Choroid plexus epithelial cell (primary cell): ENCODE measurements at regions not wholly inside any gene's neighbourhood (a gene's known extent, or its start where the extent isn't known, plus 50 kb on each side); places are given as distances from the start of the nearest gene placed in this dataset.
"Not testable (repeated sequence)": the region's sequence is repeated elsewhere in the genome, so short reads cannot be mapped to it uniquely, and the experiment has no call there.

Experiments
- DNase-seq: peaks from one replicate; pipeline ENCODE4 v3.0.0-alpha.2; 2010; ENCODE audit warnings: low read depth
- H3K4me3 ChIP-seq: 2 replicates; pipeline ENCODE4 v1.5.1; 2011; ENCODE audit warnings: low read depth, mild to moderate bottlenecking, control low read depth, low read length, moderate library complexity
- TF ChIP-seq, protein P1 (sequence below): conservative IDR thresholded peaks from 2 replicates; pipeline ENCODE4 v1.5.1; 2011; ENCODE audit warnings: low read depth, mild to moderate bottlenecking, control low read depth, inconsistent platforms, low read length, moderate library complexity

- H3K4me3 ChIP-seq, result no peak overlapping the region
- TF ChIP-seq, protein P1, sequence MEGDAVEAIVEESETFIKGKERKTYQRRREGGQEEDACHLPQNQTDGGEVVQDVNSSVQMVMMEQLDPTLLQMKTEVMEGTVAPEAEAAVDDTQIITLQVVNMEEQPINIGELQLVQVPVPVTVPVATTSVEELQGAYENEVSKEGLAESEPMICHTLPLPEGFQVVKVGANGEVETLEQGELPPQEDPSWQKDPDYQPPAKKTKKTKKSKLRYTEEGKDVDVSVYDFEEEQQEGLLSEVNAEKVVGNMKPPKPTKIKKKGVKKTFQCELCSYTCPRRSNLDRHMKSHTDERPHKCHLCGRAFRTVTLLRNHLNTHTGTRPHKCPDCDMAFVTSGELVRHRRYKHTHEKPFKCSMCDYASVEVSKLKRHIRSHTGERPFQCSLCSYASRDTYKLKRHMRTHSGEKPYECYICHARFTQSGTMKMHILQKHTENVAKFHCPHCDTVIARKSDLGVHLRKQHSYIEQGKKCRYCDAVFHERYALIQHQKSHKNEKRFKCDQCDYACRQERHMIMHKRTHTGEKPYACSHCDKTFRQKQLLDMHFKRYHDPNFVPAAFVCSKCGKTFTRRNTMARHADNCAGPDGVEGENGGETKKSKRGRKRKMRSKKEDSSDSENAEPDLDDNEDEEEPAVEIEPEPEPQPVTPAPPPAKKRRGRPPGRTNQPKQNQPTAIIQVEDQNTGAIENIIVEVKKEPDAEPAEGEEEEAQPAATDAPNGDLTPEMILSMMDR, result no peak
- no peak for DNase-seq
Measured at GRCh38 chr11:79501707-79502106, 60.9 kb upstream of the TENM4 start.

GRCh38 chr11:79499929-79500328, 59.1 kb upstream of the TENM4 start:
- not testable (repeated sequence) for H3K4me3 ChIP-seq, DNase-seq

DNA sequence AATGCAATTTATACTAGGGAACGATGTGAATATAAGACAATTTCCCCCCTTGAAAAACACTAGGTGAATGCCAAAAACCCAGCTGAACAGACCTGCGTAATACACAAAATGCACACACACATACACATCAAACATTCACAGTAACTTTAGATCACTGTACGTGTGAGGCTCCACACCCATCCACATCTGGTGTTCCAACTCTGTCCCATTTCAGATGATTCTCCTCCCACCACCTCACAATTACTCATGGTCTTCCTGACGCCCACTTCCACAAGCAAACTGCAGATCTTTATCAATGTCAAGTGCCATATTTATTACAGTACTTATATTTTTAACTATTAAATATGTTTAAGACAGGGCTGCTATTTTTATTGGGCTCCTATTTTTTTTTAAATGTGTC, 57.8 kb upstream of the TENM4 start:
- TF ChIP-seq, protein P1, result no peak
- no peak overlapping the region for H3K4me3 ChIP-seq
- no peak for DNase-seq

GRCh38 chr11:79493555-79494171, 52.8 kb upstream of the TENM4 start:
- TF ChIP-seq, protein P1, result peak; percentile 96
- no peak overlapping the region for H3K4me3 ChIP-seq
- DNase-seq, result peak; percentile 78

GRCh38 chr11:79492008-79492407, 51.2 kb upstream of the TENM4 start:
- H3K4me3 ChIP-seq, result no peak overlapping the region
- DNase-seq, result no peak
- TF ChIP-seq, protein P1, result no peak
